ENCODE measurements at regions not wholly inside any gene's neighbourhood (a gene's known extent, or its start where the extent isn't known, plus 50 kb on each side); places are given as distances from the start of the nearest gene placed in this dataset.
"Not testable (repeated sequence)": the region's sequence is repeated elsewhere in the genome, so short reads cannot be mapped to it uniquely, and the experiment has no call there.

DNA sequence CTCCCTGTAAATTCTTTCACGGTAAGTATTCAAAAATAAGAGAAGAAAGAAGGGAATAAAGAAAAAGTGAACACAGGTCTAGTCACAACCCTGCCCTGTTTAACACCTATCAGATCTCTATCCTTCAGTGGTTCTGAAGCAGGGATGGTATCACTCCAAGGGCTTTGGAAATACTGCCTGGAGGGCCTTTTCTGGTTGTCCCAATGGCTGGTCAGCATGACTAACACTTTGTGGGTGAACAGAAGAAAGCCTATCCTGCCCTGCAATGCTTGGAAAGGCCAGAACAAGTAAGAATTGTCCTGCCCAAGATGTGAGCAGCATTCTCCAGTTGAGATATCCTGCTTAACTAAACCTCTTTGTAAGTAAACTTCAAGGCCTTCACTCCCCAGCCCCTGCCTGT lies 124.9 kb downstream of the TMEM167A start:
- H2AFZ ChIP-seq (replicated peaks) = peak overlapping the region; percentile 73
- H3K27ac Mint-ChIP-seq = no peak overlapping the region
- TF ChIP-seq EZH2phosphoT487 (IDR thresholded peaks at IDR 0.05) = no peak
- TF ChIP-seq, protein P1, sequence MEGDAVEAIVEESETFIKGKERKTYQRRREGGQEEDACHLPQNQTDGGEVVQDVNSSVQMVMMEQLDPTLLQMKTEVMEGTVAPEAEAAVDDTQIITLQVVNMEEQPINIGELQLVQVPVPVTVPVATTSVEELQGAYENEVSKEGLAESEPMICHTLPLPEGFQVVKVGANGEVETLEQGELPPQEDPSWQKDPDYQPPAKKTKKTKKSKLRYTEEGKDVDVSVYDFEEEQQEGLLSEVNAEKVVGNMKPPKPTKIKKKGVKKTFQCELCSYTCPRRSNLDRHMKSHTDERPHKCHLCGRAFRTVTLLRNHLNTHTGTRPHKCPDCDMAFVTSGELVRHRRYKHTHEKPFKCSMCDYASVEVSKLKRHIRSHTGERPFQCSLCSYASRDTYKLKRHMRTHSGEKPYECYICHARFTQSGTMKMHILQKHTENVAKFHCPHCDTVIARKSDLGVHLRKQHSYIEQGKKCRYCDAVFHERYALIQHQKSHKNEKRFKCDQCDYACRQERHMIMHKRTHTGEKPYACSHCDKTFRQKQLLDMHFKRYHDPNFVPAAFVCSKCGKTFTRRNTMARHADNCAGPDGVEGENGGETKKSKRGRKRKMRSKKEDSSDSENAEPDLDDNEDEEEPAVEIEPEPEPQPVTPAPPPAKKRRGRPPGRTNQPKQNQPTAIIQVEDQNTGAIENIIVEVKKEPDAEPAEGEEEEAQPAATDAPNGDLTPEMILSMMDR (IDR thresholded peaks at IDR 0.05) = no peak
- TF ChIP-seq EZH2 (IDR thresholded peaks at IDR 0.05) = no peak

DNA sequence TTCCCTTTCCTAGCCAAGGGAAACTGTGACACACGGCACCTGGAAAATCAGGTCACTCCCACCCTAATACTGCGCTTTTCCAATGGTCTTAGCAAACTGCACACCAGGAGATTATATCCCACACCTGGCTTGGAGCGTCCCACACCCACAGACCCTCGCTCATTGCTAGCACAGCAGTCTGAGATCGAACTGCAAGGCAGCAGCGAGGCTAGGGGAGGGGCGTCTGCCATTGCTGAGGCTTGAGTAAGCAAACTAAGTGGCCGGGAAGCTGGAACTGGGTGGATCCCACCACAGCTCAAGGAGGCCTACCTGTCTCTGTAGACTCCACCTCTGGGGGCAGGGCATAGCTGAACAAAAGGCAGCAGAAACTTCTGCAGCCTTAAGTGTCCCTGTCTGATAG lies 132.9 kb downstream of the TMEM167A start:
- H3K9me3 Mint-ChIP-seq = peaks cover 16% of the 10 kb centered on the region
- not testable (repeated sequence) for H2AFZ ChIP-seq (replicated peaks); H3K27ac Mint-ChIP-seq; H3K36me3 ChIP-seq; H3F3A ChIP-seq (ENCODE audit: low read depth); H3K27me3 ChIP-seq; H3K9ac ChIP-seq; DNase-seq (ENCODE audit: low spot score); H3K4me2 ChIP-seq; H3K4me3 Mint-ChIP-seq; H4K20me1 ChIP-seq (ENCODE audit: low read depth); H3K36me3 Mint-ChIP-seq; H3K4me1 ChIP-seq; H3K27ac ChIP-seq; H3K27me3 Mint-ChIP-seq (ENCODE audit: insufficient read depth, low read depth); H3K4me1 Mint-ChIP-seq; H3K79me2 ChIP-seq (ENCODE audit: low read depth); H3K4me3 ChIP-seq; H3K9me3 ChIP-seq (ENCODE audit: low read depth)

More for the DNA sequence above, 124.9 kb downstream of the TMEM167A start:
- no peaks in the 10 kb centered on the region for H3K9me3 ChIP-seq (ENCODE audit: low read depth)
- no peaks in the 10 kb centered on the region for H3K79me2 ChIP-seq (ENCODE audit: low read depth)
- H3K4me1 ChIP-seq = no peaks in the 10 kb centered on the region
- no peak overlapping the region for H3K9ac ChIP-seq
- no peak overlapping the region for H3K4me3 Mint-ChIP-seq
- peaks cover 5% of the 10 kb centered on the region for H3K4me1 Mint-ChIP-seq
- H3K27ac ChIP-seq = peak overlapping the region; percentile 21
- no peaks in the 10 kb centered on the region for H3K27me3 ChIP-seq
- no peak overlapping the region for H3K4me3 ChIP-seq
- H3K36me3 Mint-ChIP-seq = peaks cover 2% of the 10 kb centered on the region
- peaks cover 31% of the 10 kb centered on the region for H3K9me3 Mint-ChIP-seq
- no peaks in the 10 kb centered on the region for H3K36me3 ChIP-seq
- no peak for DNase-seq (ENCODE audit: low spot score)
- H3K27me3 Mint-ChIP-seq (ENCODE audit: insufficient read depth, low read depth) = no peaks in the 10 kb centered on the region
- no peaks in the 10 kb centered on the region for H4K20me1 ChIP-seq (ENCODE audit: low read depth)
- no peak overlapping the region for H3K4me2 ChIP-seq
- H3F3A ChIP-seq (ENCODE audit: low read depth) = peaks cover 7% of the 10 kb centered on the region

DNA sequence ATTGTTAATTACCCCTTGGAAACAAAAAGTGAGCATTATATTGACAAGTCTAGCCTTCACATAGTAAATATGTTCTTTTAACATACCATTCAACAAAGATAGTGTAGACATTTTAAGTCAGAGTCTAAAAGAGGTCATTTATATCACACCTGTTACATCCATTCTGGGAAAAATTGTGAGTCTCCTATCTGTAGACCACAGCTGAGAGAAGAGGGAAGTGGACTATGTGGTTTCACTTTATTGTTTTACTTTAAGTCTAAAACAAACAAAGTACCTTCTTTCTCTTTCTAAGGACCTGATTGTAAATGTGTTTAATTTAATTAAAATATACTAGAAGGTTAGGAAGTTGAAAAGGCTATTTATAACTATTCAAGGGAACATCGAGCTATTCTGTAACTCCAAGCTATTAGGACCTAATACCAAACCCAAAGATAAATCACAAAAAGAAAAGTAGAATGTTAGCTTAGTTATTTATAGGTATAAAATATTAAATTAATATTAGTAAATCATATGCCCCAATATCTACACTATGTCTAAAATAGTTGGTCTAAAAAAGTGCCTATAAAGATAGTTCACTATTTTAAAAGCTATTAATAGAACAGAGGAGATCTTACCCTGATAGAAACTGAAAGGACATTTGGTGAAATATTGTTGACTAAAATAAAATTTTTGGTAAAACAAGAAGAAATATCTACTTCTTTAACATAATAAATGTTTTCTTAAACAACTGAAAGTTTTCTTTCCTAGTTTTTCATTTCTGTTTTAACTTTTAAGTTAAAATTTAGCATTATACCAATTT lies 134.9 kb downstream of the TMEM167A start:
- Mint-ChIP-seq H3K27me3 (ENCODE audit: insufficient read depth, low read depth) (no peaks in the 10 kb centered on the region), H3K36me3 (no peaks in the 10 kb centered on the region), H3K4me1 (peaks cover 4% of the 10 kb centered on the region), H3K9me3 (peaks cover 3% of the 10 kb centered on the region), H3K4me3 (no peak overlapping the region), H3K27ac (no peak overlapping the region)
- no peak for TF ChIP-seq EZH2 (IDR thresholded peaks at IDR 0.05)
- DNase-seq (ENCODE audit: low spot score) = no peak
- no peak overlapping the region for H3K4me3 ChIP-seq
- H3K27me3 ChIP-seq = no peaks in the 10 kb centered on the region
- H3K4me1 ChIP-seq = no peaks in the 10 kb centered on the region
- no peak overlapping the region for H3K9ac ChIP-seq
- peaks cover 3% of the 10 kb centered on the region for H3K36me3 ChIP-seq
- no peaks in the 10 kb centered on the region for H3K79me2 ChIP-seq (ENCODE audit: low read depth)
- no peaks in the 10 kb centered on the region for H3F3A ChIP-seq (ENCODE audit: low read depth)
- no peak overlapping the region for H3K4me2 ChIP-seq
- no peak overlapping the region for H3K27ac ChIP-seq
- no peak overlapping the region for H2AFZ ChIP-seq (replicated peaks)
- no peaks in the 10 kb centered on the region for H3K9me3 ChIP-seq (ENCODE audit: low read depth)
- no peaks in the 10 kb centered on the region for H4K20me1 ChIP-seq (ENCODE audit: low read depth)

DNA sequence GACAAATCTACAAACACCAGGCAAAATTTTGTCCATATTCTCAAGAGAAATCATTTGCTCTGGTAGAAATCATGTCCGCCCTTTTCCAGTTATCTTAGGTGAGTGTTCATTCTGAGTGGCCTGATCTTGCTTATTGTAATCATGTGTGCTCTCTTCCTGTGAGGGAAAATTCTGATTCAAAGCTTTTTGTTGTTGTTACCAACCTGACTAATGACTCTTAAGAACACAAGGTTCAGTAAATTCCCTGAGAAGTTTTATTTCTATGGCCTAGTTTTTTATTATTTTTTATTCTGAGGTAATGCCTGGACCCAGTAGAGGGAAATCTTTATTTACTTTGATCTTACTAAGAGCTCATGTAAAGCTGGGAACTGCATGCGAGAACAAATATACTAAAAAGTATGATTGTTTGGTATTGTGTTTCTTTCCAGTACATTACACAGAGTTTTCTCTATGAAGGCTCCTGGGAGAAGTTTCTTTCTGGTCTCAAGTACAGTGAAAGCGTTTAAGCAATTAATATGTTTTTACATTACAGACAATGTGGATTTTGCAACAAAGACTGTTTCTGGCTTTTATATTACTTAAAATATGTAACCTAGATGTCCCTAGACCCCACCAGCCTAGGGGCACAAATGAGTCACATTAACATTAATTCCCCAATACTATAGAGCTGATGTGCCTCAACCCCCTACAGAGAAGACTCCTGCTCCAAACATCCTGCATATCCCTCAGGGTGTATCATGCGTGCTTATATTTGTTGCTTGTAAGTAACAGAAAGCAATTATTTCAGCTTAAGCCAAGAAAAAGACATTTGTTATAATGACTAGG lies 138.1 kb downstream of the TMEM167A start:
- no peak overlapping the region for H3K4me3 ChIP-seq
- no peak for DNase-seq (ENCODE audit: low spot score)
- H3K79me2 ChIP-seq (ENCODE audit: low read depth) = no peaks in the 10 kb centered on the region
- H4K20me1 ChIP-seq (ENCODE audit: low read depth) = no peaks in the 10 kb centered on the region
- peaks cover 3% of the 10 kb centered on the region for H3K36me3 ChIP-seq
- no peak overlapping the region for H3K4me2 ChIP-seq
- no peak overlapping the region for H3K4me3 Mint-ChIP-seq
- no peak overlapping the region for H3K27ac Mint-ChIP-seq
- no peaks in the 10 kb centered on the region for H3K27me3 Mint-ChIP-seq (ENCODE audit: insufficient read depth, low read depth)
- H3K36me3 Mint-ChIP-seq = no peaks in the 10 kb centered on the region
- H3F3A ChIP-seq (ENCODE audit: low read depth) = no peaks in the 10 kb centered on the region
- H3K4me1 Mint-ChIP-seq = peaks cover 4% of the 10 kb centered on the region
- H2AFZ ChIP-seq (replicated peaks) = no peak overlapping the region
- H3K9me3 ChIP-seq (ENCODE audit: low read depth) = no peaks in the 10 kb centered on the region
- no peak overlapping the region for H3K27ac ChIP-seq
- no peak overlapping the region for H3K9ac ChIP-seq
- no peaks in the 10 kb centered on the region for H3K4me1 ChIP-seq
- TF ChIP-seq EZH2phosphoT487 (IDR thresholded peaks at IDR 0.05) (no peak), EZH2 (IDR thresholded peaks at IDR 0.05) (no peak)
- TF ChIP-seq, protein P1 (IDR thresholded peaks at IDR 0.05) = no peak
- H3K27me3 ChIP-seq = no peaks in the 10 kb centered on the region
- peaks cover 2% of the 10 kb centered on the region for H3K9me3 Mint-ChIP-seq

DNA sequence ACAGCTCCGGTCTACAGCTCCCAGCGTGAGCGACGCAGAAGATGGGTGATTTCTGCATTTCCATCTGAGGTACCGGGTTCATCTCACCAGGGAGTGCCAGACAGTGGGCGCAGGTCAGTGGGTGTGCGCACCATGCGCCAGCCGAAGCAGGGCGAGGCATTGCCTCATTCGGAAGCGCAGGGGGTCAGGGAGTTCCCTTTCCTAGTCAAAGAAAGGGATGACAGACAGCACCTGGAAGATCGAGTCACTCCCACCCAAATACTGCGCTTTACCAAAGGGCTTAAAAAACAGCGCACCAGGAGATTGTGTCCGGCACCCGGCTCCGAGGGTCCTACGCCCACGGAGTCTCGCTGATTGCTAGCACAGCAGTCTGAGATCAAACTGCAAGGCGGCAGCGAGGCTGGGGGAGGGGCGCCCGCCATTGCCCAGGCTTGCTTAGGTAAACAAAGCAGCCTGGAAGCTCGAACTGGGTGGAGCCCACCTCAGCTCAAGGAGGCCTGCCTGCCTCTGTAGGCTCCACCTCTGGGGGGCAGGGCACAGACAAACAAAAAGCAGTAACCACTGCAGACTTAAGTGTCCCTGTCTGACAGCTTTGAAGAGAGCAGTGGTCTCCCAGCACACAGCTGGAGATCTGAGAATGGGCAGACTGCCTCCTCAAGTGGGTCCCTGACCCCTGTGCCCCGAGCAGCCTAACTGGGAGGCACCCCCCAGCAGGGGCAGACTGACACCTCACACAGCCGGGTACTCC lies 144.5 kb downstream of the TMEM167A start:
- H4K20me1 ChIP-seq (ENCODE audit: low read depth); H3K9ac ChIP-seq; H3K4me1 ChIP-seq; H3K4me2 ChIP-seq; H3K9me3 Mint-ChIP-seq; H2AFZ ChIP-seq (replicated peaks); H3K4me3 ChIP-seq; H3K36me3 ChIP-seq; H3K27ac ChIP-seq; H3K4me1 Mint-ChIP-seq; H3F3A ChIP-seq (ENCODE audit: low read depth); H3K79me2 ChIP-seq (ENCODE audit: low read depth); H3K4me3 Mint-ChIP-seq; H3K36me3 Mint-ChIP-seq; H3K27me3 Mint-ChIP-seq (ENCODE audit: insufficient read depth, low read depth); H3K9me3 ChIP-seq (ENCODE audit: low read depth); H3K27me3 ChIP-seq; DNase-seq (ENCODE audit: low spot score): not testable (repeated sequence)
- peak overlapping the region; percentile 53 for H3K27ac Mint-ChIP-seq
